ENCODE measurements at regions not wholly inside any gene's neighbourhood (a gene's known extent, or its start where the extent isn't known, plus 50 kb on each side); places are given as distances from the start of the nearest gene placed in this dataset.

- Mint-ChIP-seq H3K27me3 (ENCODE audit: insufficient read depth, unreplicated experiment) (no peaks in the 10 kb centered on the region), H3K4me1 (ENCODE audit: insufficient read depth, unreplicated experiment) (peaks cover 6% of the 10 kb centered on the region), H3K36me3 (ENCODE audit: insufficient read depth, unreplicated experiment) (no peaks in the 10 kb centered on the region), H3K9me3 (ENCODE audit: unreplicated experiment) (no peaks in the 10 kb centered on the region), H3K27ac (ENCODE audit: low read depth, unreplicated experiment) (no peak overlapping the region), H3K4me3 (ENCODE audit: unreplicated experiment) (no peak overlapping the region)
- intact Hi-C loops (cut with micrococcal nuclease) = no loop called here
- no peak for TF ChIP-seq CTCF (IDR thresholded peaks at IDR 0.05; ENCODE audit: unreplicated experiment)
- ChIA-PET POLR2A (no interaction called here), CTCF (no interaction called here)
- DNase-seq (ENCODE audit: unreplicated experiment) = no peak
- BruUV-seq (replicated peaks) = no TSS peak
These were observed 270.7 kb upstream of the MTNR1B start for GRCh38 chr11:92698742-92699141.

- ChIA-PET CTCF (no interaction called here), POLR2A (no interaction called here)
- BruUV-seq (replicated peaks) = no TSS peak
- Mint-ChIP-seq H3K27ac (ENCODE audit: low read depth, unreplicated experiment) (no peak overlapping the region), H3K27me3 (ENCODE audit: insufficient read depth, unreplicated experiment) (no peaks in the 10 kb centered on the region), H3K4me3 (ENCODE audit: unreplicated experiment) (no peak overlapping the region), H3K36me3 (ENCODE audit: insufficient read depth, unreplicated experiment) (no peaks in the 10 kb centered on the region), H3K9me3 (ENCODE audit: unreplicated experiment) (peaks cover 9% of the 10 kb centered on the region), H3K4me1 (ENCODE audit: insufficient read depth, unreplicated experiment) (peaks cover 13% of the 10 kb centered on the region)
- intact Hi-C loops (cut with micrococcal nuclease) = no loop called here
- TF ChIP-seq CTCF (IDR thresholded peaks at IDR 0.05; ENCODE audit: unreplicated experiment) = no peak
- DNase-seq (ENCODE audit: unreplicated experiment) = no peak
These were observed 267.2 kb upstream of the MTNR1B start for GRCh38 chr11:92702037-92702804.

GRCh38 chr11:92702805-92703448 lies 266.5 kb upstream of the MTNR1B start:
- Mint-ChIP-seq H3K4me3 (ENCODE audit: unreplicated experiment) (no peak overlapping the region), H3K27me3 (ENCODE audit: insufficient read depth, unreplicated experiment) (no peaks in the 10 kb centered on the region), H3K36me3 (ENCODE audit: insufficient read depth, unreplicated experiment) (no peaks in the 10 kb centered on the region), H3K9me3 (ENCODE audit: unreplicated experiment) (peaks cover 9% of the 10 kb centered on the region), H3K4me1 (ENCODE audit: insufficient read depth, unreplicated experiment) (peaks cover 20% of the 10 kb centered on the region), H3K27ac (ENCODE audit: low read depth, unreplicated experiment) (no peak overlapping the region)
- ChIA-PET POLR2A (no interaction called here), CTCF (no interaction called here)
- no peak for DNase-seq (ENCODE audit: unreplicated experiment)
- no peak for TF ChIP-seq CTCF (IDR thresholded peaks at IDR 0.05; ENCODE audit: unreplicated experiment)
- intact Hi-C loops (cut with micrococcal nuclease) = no loop called here
- no TSS peak for BruUV-seq (replicated peaks)

- H3K9me3 Mint-ChIP-seq (ENCODE audit: unreplicated experiment) = peaks cover 9% of the 10 kb centered on the region
- H3K27ac Mint-ChIP-seq (ENCODE audit: low read depth, unreplicated experiment) = no peak overlapping the region
- H3K4me3 Mint-ChIP-seq (ENCODE audit: unreplicated experiment) = no peak overlapping the region
- POLR2A ChIA-PET = interaction anchor here (0.6 kb wide), 1 partner anchor 147 kb away, joined by 3 read pairs; no protein-coding TSS in a partner anchor
- no peaks in the 10 kb centered on the region for H3K36me3 Mint-ChIP-seq (ENCODE audit: insufficient read depth, unreplicated experiment)
- peaks cover 21% of the 10 kb centered on the region for H3K4me1 Mint-ChIP-seq (ENCODE audit: insufficient read depth, unreplicated experiment)
- CTCF ChIA-PET = interaction anchor here (0.6 kb wide), 1 partner anchor 159 kb away, joined by 3 read pairs; no protein-coding TSS in a partner anchor
- no peaks in the 10 kb centered on the region for H3K27me3 Mint-ChIP-seq (ENCODE audit: insufficient read depth, unreplicated experiment)
- intact Hi-C loops (cut with micrococcal nuclease) = no loop called here
- TF ChIP-seq CTCF (IDR thresholded peaks at IDR 0.05; ENCODE audit: unreplicated experiment) = no peak
- no peak for DNase-seq (ENCODE audit: unreplicated experiment)
- BruUV-seq (replicated peaks) = no TSS peak
These were observed 266.0 kb upstream of the MTNR1B start for GRCh38 chr11:92703449-92703830.
